SK-N-SH (cell line): ENCODE measurements at regions not wholly inside any gene's neighbourhood (a gene's known extent, or its start where the extent isn't known, plus 50 kb on each side); places are given as distances from the start of the nearest gene placed in this dataset.

Experiments used
- ELF1 ChIP-seq: IDR thresholded peaks from 2 replicates; pipeline ENCODE4 v1.4.0; 2012
- FOXJ3 ChIP-seq: sonication (generic); formaldehyde crosslinking; IDR thresholded peaks from 2 replicates; pipeline ENCODE4 v1.5.1; 2020; ENCODE audit warnings: mild to moderate bottlenecking, missing genetic modification reagents
- GABPA ChIP-seq: IDR thresholded peaks from 2 replicates; pipeline ENCODE4 v1.4.0; 2012; ENCODE audit warnings: low read depth, mild to moderate bottlenecking
- POLR2AphosphoS5 ChIP-seq: IDR thresholded peaks from 2 replicates; pipeline ENCODE4 v1.6.1; 2012; ENCODE audit warnings: low read depth, low read length
- SIN3A ChIP-seq: IDR thresholded peaks from 2 replicates; pipeline ENCODE4 v1.6.1; 2012; ENCODE audit warnings: low read depth, mild to moderate bottlenecking, low read length, moderate library complexity, borderline replicate concordance
- SMC3 ChIP-seq: IDR thresholded peaks from 2 replicates; pipeline ENCODE4 v1.6.1; 2012; ENCODE audit warnings: low read depth, low read length, improper control_type of control experiment
- TAF1 ChIP-seq: IDR thresholded peaks from 2 replicates; pipeline ENCODE4 v1.6.1; 2012; ENCODE audit warnings: low read depth, mild to moderate bottlenecking, low read length, moderate library complexity, borderline replicate concordance
- TF ChIP-seq, protein P1 (sequence below): fragments of 200-600 bp; sonication (generic); IDR thresholded peaks from 2 replicates; pipeline ENCODE4 v1.6.1; 2017; ENCODE audit warnings: antibody characterized with exemption, mild to moderate bottlenecking, moderate library complexity
- TF ChIP-seq, protein P2 (sequence below): IDR thresholded peaks from 2 replicates; pipeline ENCODE4; 2012

DNA sequence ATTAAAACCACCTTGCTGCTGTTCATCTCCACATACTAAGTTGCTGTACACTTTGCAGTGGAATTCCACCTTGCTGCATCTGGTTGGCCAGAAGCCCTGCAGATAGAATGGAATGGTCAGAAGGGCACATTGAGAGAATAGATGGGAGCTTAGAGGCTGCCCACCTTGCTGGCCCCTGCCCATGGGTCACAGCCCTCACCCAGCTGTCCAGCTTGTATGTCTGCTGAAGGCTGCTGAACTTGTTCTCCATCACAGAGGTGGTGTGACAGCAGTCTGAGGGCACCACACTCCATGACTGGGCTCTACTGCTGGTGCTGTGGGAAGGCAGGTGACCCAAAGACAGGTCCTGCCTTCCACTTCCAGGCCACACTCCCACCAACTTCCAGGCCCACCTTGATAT, 1755.4 kb downstream of the TP53TG3F start:
- TF ChIP-seq ELF1 (no peak), SIN3A (no peak), SMC3 (no peak), TAF1 (no peak), FOXJ3 (CRISPR knock-in tag) (no peak), POLR2AphosphoS5 (no peak), GABPA (no peak)
- TF ChIP-seq, protein P1, sequence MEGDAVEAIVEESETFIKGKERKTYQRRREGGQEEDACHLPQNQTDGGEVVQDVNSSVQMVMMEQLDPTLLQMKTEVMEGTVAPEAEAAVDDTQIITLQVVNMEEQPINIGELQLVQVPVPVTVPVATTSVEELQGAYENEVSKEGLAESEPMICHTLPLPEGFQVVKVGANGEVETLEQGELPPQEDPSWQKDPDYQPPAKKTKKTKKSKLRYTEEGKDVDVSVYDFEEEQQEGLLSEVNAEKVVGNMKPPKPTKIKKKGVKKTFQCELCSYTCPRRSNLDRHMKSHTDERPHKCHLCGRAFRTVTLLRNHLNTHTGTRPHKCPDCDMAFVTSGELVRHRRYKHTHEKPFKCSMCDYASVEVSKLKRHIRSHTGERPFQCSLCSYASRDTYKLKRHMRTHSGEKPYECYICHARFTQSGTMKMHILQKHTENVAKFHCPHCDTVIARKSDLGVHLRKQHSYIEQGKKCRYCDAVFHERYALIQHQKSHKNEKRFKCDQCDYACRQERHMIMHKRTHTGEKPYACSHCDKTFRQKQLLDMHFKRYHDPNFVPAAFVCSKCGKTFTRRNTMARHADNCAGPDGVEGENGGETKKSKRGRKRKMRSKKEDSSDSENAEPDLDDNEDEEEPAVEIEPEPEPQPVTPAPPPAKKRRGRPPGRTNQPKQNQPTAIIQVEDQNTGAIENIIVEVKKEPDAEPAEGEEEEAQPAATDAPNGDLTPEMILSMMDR = no peak
- TF ChIP-seq, protein P2, sequence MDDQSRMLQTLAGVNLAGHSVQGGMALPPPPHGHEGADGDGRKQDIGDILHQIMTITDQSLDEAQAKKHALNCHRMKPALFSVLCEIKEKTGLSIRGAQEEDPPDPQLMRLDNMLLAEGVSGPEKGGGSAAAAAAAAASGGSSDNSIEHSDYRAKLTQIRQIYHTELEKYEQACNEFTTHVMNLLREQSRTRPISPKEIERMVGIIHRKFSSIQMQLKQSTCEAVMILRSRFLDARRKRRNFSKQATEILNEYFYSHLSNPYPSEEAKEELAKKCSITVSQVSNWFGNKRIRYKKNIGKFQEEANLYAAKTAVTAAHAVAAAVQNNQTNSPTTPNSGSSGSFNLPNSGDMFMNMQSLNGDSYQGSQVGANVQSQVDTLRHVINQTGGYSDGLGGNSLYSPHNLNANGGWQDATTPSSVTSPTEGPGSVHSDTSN = no peak
